ENCODE measurements at regions not wholly inside any gene's neighbourhood (a gene's known extent, or its start where the extent isn't known, plus 50 kb on each side); places are given as distances from the start of the nearest gene placed in this dataset.

GRCh38 chr1:17877316-17877715, 122.2 kb downstream of the ACTL8 start:
- FAIRE-seq = no peak
- TF ChIP-seq CTCF (IDR thresholded peaks at IDR 0.05; ENCODE audit: insufficient read depth, missing control alignments) = no peak
- DNase-seq (ENCODE audit: insufficient read length, low spot score) = no peak

GRCh38 chr1:17877896-17878295, 122.8 kb downstream of the ACTL8 start:
- no peak for TF ChIP-seq CTCF (IDR thresholded peaks at IDR 0.05; ENCODE audit: insufficient read depth, missing control alignments)
- FAIRE-seq (no peak), DNase-seq (ENCODE audit: insufficient read length, low spot score) (no peak)

GRCh38 chr1:17878837-17879236, 123.7 kb downstream of the ACTL8 start:
- no peak for TF ChIP-seq CTCF (IDR thresholded peaks at IDR 0.05; ENCODE audit: insufficient read depth, missing control alignments)
- DNase-seq (ENCODE audit: insufficient read length, low spot score) (no peak), FAIRE-seq (no peak)

- FAIRE-seq (no peak), DNase-seq (ENCODE audit: insufficient read length, low spot score) (no peak)
These were observed 125.3 kb downstream of the ACTL8 start for GRCh38 chr1:17880449-17880848.

GRCh38 chr1:17881761-17882160, 126.6 kb downstream of the ACTL8 start:
- DNase-seq (ENCODE audit: insufficient read length, low spot score) (no peak), FAIRE-seq (no peak)
- TF ChIP-seq CTCF (IDR thresholded peaks at IDR 0.05; ENCODE audit: insufficient read depth, missing control alignments) = no peak

More at GRCh38 chr1:17880449-17880848, 125.3 kb downstream of the ACTL8 start:
- TF ChIP-seq CTCF (IDR thresholded peaks at IDR 0.05; ENCODE audit: insufficient read depth, missing control alignments) = no peak

- FAIRE-seq (no peak), DNase-seq (ENCODE audit: insufficient read length, low spot score) (no peak)
- no peak for TF ChIP-seq CTCF (IDR thresholded peaks at IDR 0.05; ENCODE audit: insufficient read depth, missing control alignments)
These were observed 128.0 kb downstream of the ACTL8 start for GRCh38 chr1:17883136-17883535.

- no peak for DNase-seq (ENCODE audit: insufficient read length, low spot score)
- TF ChIP-seq CTCF (IDR thresholded peaks at IDR 0.05; ENCODE audit: insufficient read depth, missing control alignments) = no peak
- no peak for FAIRE-seq
These were observed 128.7 kb downstream of the ACTL8 start for GRCh38 chr1:17883662-17884395.

All from D721Med (cell line).